LNCaP clone FGC (cell line): ENCODE measurements at regions not wholly inside any gene's neighbourhood (a gene's known extent, or its start where the extent isn't known, plus 50 kb on each side); places are given as distances from the start of the nearest gene placed in this dataset.

Source experiments
- DNase-seq: peaks from one replicate; pipeline ENCODE4 v3.0.0-alpha.2; 2011; ENCODE audit warnings: low read depth
- H3K4me3 ChIP-seq: 2 replicates; pipeline ENCODE4 v1.5.1; 2011; ENCODE audit warnings: mild to moderate bottlenecking, low read depth, low read length, control low read depth
- TF ChIP-seq, protein P1 (sequence below): IDR thresholded peaks from 2 replicates; pipeline ENCODE4 v1.5.1; 2012; ENCODE audit warnings: mild to moderate bottlenecking; ENCODE audit not compliant: control insufficient read depth, insufficient read depth; ENCODE audit errors: extremely low read depth

DNA sequence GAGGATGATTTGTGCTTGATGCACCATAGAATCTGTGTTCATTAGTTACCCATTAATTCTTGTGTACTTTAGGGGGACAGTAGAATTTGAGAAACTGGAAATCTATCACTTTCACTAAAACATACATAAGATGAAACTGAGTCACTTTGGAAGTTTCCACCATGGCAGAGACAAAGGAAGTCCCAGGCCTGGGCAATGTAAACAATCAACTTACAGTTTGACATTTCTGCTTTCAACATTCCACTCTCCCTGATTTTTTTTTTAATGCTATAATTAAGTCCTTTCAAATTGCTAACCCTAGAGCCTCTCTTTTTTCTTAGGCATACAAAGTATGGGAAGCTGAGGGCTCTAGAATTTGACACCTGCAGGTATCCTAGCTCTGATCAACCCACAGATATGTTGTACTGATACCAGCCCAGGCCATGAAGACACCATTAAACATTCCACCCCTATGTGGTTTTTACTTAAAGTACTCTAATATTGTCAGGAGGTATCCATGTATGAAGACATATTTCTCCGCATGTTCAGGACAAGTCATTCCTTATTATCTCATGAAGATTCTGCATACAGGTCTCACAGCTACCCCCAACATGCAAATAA, 88.5 kb upstream of the GLS start:
- TF ChIP-seq, protein P1, sequence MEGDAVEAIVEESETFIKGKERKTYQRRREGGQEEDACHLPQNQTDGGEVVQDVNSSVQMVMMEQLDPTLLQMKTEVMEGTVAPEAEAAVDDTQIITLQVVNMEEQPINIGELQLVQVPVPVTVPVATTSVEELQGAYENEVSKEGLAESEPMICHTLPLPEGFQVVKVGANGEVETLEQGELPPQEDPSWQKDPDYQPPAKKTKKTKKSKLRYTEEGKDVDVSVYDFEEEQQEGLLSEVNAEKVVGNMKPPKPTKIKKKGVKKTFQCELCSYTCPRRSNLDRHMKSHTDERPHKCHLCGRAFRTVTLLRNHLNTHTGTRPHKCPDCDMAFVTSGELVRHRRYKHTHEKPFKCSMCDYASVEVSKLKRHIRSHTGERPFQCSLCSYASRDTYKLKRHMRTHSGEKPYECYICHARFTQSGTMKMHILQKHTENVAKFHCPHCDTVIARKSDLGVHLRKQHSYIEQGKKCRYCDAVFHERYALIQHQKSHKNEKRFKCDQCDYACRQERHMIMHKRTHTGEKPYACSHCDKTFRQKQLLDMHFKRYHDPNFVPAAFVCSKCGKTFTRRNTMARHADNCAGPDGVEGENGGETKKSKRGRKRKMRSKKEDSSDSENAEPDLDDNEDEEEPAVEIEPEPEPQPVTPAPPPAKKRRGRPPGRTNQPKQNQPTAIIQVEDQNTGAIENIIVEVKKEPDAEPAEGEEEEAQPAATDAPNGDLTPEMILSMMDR: no peak
- H3K4me3 ChIP-seq: no peak overlapping the region

DNA sequence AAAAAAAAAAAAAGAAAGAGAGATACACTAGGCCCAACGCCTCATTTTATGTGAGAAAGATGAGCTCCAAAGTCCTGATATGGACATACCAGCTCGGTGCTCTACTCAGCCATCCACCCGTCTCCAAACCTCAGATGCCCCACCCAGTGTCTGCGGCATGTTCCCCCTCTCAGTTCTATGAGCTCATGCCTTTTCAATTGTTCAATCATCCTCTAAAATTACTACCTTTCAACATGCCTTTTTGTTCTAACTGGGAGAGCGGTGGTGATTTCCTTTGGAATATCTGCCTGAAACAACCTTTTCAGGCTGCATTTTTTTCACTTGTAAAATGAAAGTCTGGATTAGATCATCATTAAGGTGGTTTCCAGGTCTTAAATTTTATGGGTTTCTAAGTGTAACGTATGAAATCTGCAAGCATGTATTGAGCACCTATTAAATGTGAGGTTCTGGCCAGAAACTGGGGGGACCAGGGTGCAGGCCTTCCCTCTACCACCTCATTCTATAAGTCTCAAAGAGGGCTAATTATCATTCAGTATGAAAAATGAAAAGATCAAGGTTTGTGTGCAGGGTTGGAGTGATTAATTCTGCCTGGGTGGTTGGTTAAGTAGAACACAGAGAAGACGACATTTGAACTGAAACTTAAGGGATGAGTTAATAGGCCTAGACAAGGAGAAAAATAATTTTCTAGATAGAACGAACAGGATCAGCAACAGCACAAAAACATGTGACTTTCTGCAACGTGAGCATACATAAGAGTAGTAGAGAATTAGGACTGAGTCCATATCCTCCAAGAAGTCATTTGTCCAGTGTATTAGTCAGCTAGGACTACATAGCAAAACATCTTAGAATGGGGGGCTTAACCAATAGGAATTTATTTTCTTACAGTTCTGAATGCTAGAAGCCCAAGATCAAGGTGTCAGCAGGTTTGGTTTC, 87.4 kb upstream of the GLS start:
- H3K4me3 ChIP-seq: no peak overlapping the region
- no peak for DNase-seq
- TF ChIP-seq, protein P1: no peak

More for the DNA sequence above, 88.5 kb upstream of the GLS start:
- DNase-seq: no peak

DNA sequence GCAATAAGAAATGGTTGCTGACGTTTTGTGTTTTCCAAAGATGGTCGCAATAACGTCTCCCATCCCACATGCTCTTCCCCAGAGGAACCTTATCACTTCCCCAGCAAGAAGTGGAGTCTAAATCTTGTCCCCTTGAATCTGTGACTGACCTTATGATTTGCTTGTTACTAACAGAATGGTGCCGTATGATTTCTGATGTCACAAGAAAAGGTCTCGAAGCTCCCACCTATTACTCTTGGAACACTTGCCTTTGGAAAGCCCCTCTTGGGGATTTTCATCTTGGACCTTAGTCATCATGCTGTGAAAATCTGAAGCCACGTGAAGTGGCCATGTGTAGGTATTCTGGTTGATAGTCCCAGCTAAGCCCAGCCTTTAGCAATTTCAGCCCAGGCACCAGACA, 86.2 kb upstream of the GLS start:
- DNase-seq: no peak
- H3K4me3 ChIP-seq: no peak overlapping the region
- TF ChIP-seq, protein P1: no peak

DNA sequence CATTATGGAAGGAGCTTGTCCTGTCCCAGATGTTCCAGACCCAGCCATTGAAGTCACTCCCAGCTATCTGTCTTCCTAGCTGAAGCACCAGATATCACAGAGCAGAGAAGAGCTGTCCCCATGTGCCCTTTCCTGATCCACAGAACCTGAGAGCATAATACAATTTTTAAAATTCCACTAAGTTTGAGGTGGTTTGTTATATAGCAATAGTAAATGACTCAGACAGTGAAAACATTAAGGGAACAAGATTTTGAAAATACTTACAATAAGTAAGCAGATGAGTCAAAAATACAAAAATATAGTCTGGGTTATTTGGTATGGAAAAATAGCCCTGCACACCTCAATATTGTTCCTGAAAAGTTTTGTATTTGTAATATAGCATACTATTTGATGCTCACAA, 85.8 kb upstream of the GLS start:
- DNase-seq: no peak
- TF ChIP-seq, protein P1: no peak
- H3K4me3 ChIP-seq: no peak overlapping the region

DNA sequence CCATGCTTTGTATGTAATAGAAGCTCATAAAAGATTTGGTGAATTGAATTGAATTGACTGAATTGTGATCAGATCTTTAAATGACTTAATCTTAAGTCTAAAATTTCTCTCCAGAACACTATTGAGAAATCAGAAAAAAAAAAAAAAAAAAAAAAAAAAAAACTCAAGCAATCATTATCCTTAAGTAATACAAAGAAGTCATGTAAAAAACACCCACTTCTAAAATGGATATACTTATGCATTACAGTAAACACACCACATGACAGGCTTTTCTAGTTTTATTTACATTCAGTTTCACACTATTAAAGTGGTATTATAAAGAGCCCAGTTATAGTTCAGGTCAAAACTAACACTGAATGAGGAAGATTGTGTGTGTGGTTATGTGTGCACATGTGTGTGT, 84.9 kb upstream of the GLS start:
- no peak for DNase-seq
- H3K4me3 ChIP-seq: no peak overlapping the region
- TF ChIP-seq, protein P1: no peak

DNA sequence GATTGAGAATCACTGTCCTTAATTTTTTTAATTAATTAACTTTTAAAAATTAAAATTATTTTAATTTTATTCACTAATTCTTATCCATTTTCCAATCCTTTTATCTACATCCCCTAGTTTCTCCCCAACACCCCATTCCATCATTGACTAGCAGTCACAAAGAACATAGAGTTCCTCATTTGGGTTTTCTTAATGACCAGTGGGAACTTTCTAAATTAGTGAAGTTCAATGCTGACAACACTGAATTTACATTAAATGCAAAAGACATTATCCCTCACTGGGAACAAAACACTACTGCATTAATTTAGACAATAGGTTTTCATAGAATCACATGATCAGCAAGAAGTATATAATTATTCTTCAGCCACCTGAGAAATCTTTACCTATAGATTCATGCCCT, 80.6 kb upstream of the GLS start:
- H3K4me3 ChIP-seq: no peak overlapping the region
- TF ChIP-seq, protein P1: no peak
- no peak for DNase-seq
